ENCODE measurements at regions not wholly inside any gene's neighbourhood (a gene's known extent, or its start where the extent isn't known, plus 50 kb on each side); places are given as distances from the start of the nearest gene placed in this dataset.
"Not testable (repeated sequence)": the region's sequence is repeated elsewhere in the genome, so short reads cannot be mapped to it uniquely, and the experiment has no call there.

DNA sequence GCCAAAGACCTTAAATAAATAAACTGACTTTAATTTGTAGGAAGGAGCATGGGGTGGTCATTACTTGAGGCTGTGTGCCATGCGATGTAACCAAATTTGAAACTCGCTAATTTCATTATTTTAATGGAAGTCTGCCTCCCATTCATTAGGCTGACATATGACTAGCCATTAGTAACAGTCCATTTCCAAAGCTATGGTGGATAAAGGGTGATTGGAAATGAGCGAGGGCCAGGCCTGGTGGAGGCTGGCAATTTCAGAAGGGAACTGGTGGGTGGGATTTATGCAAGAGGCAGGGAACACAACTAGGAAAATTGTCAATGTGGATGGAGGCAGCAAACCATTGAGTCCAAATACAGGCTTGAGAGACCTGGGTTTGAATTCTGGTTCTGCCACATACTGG, 157.2 kb downstream of the NPIPA7 start:
- H3K4me1 ChIP-seq (replicated peaks in 1 of 4; ENCODE audit: control insufficient read depth in 3 of 4, insufficient read depth in 4 of 4, low read length in 3 of 4); H3K18ac ChIP-seq (ENCODE audit: extremely low read depth, low read length); H3K36me3 ChIP-seq (ENCODE audit: control insufficient read depth in 2 of 4, insufficient read depth in 4 of 4, low read length in 3 of 4); H3K4me3 ChIP-seq (ENCODE audit: extremely low read depth in 1 of 4, insufficient read depth in 2 of 4, low read depth in 3 of 4, low read length in 4 of 4); H4K91ac ChIP-seq (replicated peaks; ENCODE audit: insufficient read length, low read length); DNase-seq (ENCODE audit: low read depth in 1 of 2, low spot score in 2 of 2); H2AK5ac ChIP-seq (ENCODE audit: low read depth, low read length); CTCF ChIA-PET (ENCODE audit: partially characterized antibody); FAIRE-seq; H3K14ac ChIP-seq (ENCODE audit: insufficient read length); H2BK20ac ChIP-seq (ENCODE audit: low read length); H2BK5ac ChIP-seq (ENCODE audit: low read depth, low read length); H3K56ac ChIP-seq (replicated peaks; ENCODE audit: insufficient read length, low read depth, low read length); H2BK120ac ChIP-seq (replicated peaks; ENCODE audit: low read depth, low read length); H2BK15ac ChIP-seq (ENCODE audit: low read length); H3K27ac ChIP-seq (ENCODE audit: low read depth, low read length); H2AFZ ChIP-seq (ENCODE audit: low read length); H3K4me2 ChIP-seq (ENCODE audit: insufficient read depth in 1 of 2, low read depth in 2 of 2, low read length in 2 of 2); H4K8ac ChIP-seq (ENCODE audit: extremely low read depth, insufficient read depth, low read length); H2BK12ac ChIP-seq (ENCODE audit: low read depth, low read length); H3K23me2 ChIP-seq (ENCODE audit: low read depth, low read length); H3K27me3 ChIP-seq (replicated peaks in 1 of 4; ENCODE audit: control insufficient read depth in 3 of 4, extremely low read depth in 1 of 4, insufficient read depth in 3 of 4, low read length in 3 of 4); H3K9ac ChIP-seq (replicated peaks in 1 of 4; ENCODE audit: extremely low read depth in 1 of 4, low read depth in 3 of 4, low read length in 3 of 4); H3K9me3 ChIP-seq (ENCODE audit: insufficient read depth in 2 of 2, low read depth in 1 of 2, low read length in 1 of 2); POLR2A ChIA-PET (ENCODE audit: partially characterized antibody); H3K79me1 ChIP-seq (ENCODE audit: low read depth, low read length); H3K79me2 ChIP-seq (ENCODE audit: control insufficient read depth in 1 of 2, insufficient read depth in 2 of 2, low read length in 2 of 2); H3K4ac ChIP-seq (replicated peaks; ENCODE audit: insufficient read length, low read depth, low read length); H3K23ac ChIP-seq (ENCODE audit: insufficient read length); H4K20me1 ChIP-seq (replicated peaks in 1 of 2; ENCODE audit: control insufficient read depth in 1 of 2, insufficient read depth in 2 of 2, low read length in 2 of 2); H4K5ac ChIP-seq (ENCODE audit: insufficient read length, low read depth, low read length): not testable (repeated sequence)
- WGBS, 2 experiments (ENCODE audit: extremely low coverage in 1 of 2, insufficient coverage in 1 of 2, insufficient read length in 1 of 2, insufficient replicate concordance in 2 of 2, low coverage in 1 of 2, low lambda C conversion rate in 2 of 2, missing lambda C conversion rate in 1 of 2), result 94% methylated on average over 3 of the region's 3 CpGs; no CpG with 5 or more reads in 1 of the 2 experiments

DNA sequence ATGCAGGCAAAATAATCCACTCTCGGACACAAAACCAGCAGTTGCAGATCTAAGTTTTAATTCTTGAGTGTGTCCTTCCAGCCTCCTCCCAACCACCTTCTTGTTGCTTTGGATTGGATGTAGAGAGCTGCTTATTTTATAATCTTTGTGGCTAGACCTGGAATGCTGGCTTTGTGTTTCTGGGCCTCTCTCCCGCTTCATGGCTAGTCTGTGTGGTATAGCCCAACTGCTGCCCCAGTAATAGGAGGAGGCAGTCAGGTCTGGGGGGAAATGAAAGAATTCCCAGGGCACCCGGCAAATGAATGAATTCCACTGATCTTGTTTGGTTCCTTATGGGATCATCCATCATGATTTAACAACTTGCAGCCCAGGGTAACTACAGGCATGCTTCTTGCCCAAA, 170.8 kb downstream of the NPIPA7 start:
- H3K9ac ChIP-seq (replicated peaks in 1 of 4; ENCODE audit: extremely low read depth in 1 of 4, low read depth in 3 of 4, low read length in 3 of 4); H4K8ac ChIP-seq (ENCODE audit: extremely low read depth, insufficient read depth, low read length); H3K4me3 ChIP-seq (ENCODE audit: extremely low read depth in 1 of 4, insufficient read depth in 2 of 4, low read depth in 3 of 4, low read length in 4 of 4); H2BK20ac ChIP-seq (ENCODE audit: low read length); H3K36me3 ChIP-seq (ENCODE audit: control insufficient read depth in 2 of 4, insufficient read depth in 4 of 4, low read length in 3 of 4); H3K23me2 ChIP-seq (ENCODE audit: low read depth, low read length); H2BK15ac ChIP-seq (ENCODE audit: low read length); H4K91ac ChIP-seq (replicated peaks; ENCODE audit: insufficient read length, low read length); POLR2A ChIA-PET (ENCODE audit: partially characterized antibody); H2BK120ac ChIP-seq (replicated peaks; ENCODE audit: low read depth, low read length); H3K14ac ChIP-seq (ENCODE audit: insufficient read length); H3K18ac ChIP-seq (ENCODE audit: extremely low read depth, low read length); H3K79me2 ChIP-seq (ENCODE audit: control insufficient read depth in 1 of 2, insufficient read depth in 2 of 2, low read length in 2 of 2); H2BK5ac ChIP-seq (ENCODE audit: low read depth, low read length); H3K23ac ChIP-seq (ENCODE audit: insufficient read length); H4K20me1 ChIP-seq (replicated peaks in 1 of 2; ENCODE audit: control insufficient read depth in 1 of 2, insufficient read depth in 2 of 2, low read length in 2 of 2); H3K27ac ChIP-seq (ENCODE audit: low read depth, low read length); H3K4me2 ChIP-seq (ENCODE audit: insufficient read depth in 1 of 2, low read depth in 2 of 2, low read length in 2 of 2); H2AK5ac ChIP-seq (ENCODE audit: low read depth, low read length); H3K27me3 ChIP-seq (replicated peaks in 1 of 4; ENCODE audit: control insufficient read depth in 3 of 4, extremely low read depth in 1 of 4, insufficient read depth in 3 of 4, low read length in 3 of 4); H2BK12ac ChIP-seq (ENCODE audit: low read depth, low read length); H3K79me1 ChIP-seq (ENCODE audit: low read depth, low read length); H2AFZ ChIP-seq (ENCODE audit: low read length); CTCF ChIA-PET (ENCODE audit: partially characterized antibody); H4K5ac ChIP-seq (ENCODE audit: insufficient read length, low read depth, low read length); DNase-seq (ENCODE audit: low read depth in 1 of 2, low spot score in 2 of 2); H3K9me3 ChIP-seq (ENCODE audit: insufficient read depth in 2 of 2, low read depth in 1 of 2, low read length in 1 of 2); H3K56ac ChIP-seq (replicated peaks; ENCODE audit: insufficient read length, low read depth, low read length); H3K4ac ChIP-seq (replicated peaks; ENCODE audit: insufficient read length, low read depth, low read length); H3K4me1 ChIP-seq (replicated peaks in 1 of 4; ENCODE audit: control insufficient read depth in 3 of 4, insufficient read depth in 4 of 4, low read length in 3 of 4): not testable (repeated sequence)
- 87% methylated on average over 3 of the region's 3 CpGs; no CpG with 5 or more reads in 1 of the 2 experiments for WGBS, 2 experiments (ENCODE audit: extremely low coverage in 1 of 2, insufficient coverage in 1 of 2, insufficient read length in 1 of 2, insufficient replicate concordance in 2 of 2, low coverage in 1 of 2, low lambda C conversion rate in 2 of 2, missing lambda C conversion rate in 1 of 2)
- peak; percentile 39 for FAIRE-seq

All from H1 (cell line).